ENCODE measurements at regions not wholly inside any gene's neighbourhood (a gene's known extent, or its start where the extent isn't known, plus 50 kb on each side); places are given as distances from the start of the nearest gene placed in this dataset.
A peak's percentile ranks its signal among the peaks of the same experiment; 100 is the strongest.

GRCh38 chr15:75143738-75144334 lies 57.8 kb upstream of the C15orf39 start:
- no peak for TF ChIP-seq YY1 (IDR thresholded peaks at IDR 0.05; ENCODE audit: low read depth)
- no peak for TF ChIP-seq CEBPB (IDR thresholded peaks at IDR 0.05)
- TF ChIP-seq REST (IDR thresholded peaks at IDR 0.05; ENCODE audit: low read depth) = no peak
- no peak for TF ChIP-seq FOXM1 (IDR thresholded peaks at IDR 0.05; ENCODE audit: borderline replicate concordance, low read depth)
- TF ChIP-seq EP300 (IDR thresholded peaks at IDR 0.05; ENCODE audit: borderline replicate concordance) = no peak
- TF ChIP-seq TEAD4 (IDR thresholded peaks at IDR 0.05) = no peak
- no peak for TF ChIP-seq USF1 (IDR thresholded peaks at IDR 0.05)
- TF ChIP-seq NFIC (IDR thresholded peaks at IDR 0.05) = no peak
- no peak for TF ChIP-seq TCF12 (IDR thresholded peaks at IDR 0.05; ENCODE audit: low read depth)

GRCh38 chr15:75145027-75145841 lies 56.4 kb upstream of the C15orf39 start:
- TF ChIP-seq EGR1 (IDR thresholded peaks at IDR 0.05) (no peak), RAD21 (IDR thresholded peaks at IDR 0.05; ENCODE audit: low read depth) (peak; percentile 60), FOXM1 (IDR thresholded peaks at IDR 0.05; ENCODE audit: borderline replicate concordance, low read depth) (no peak), CEBPB (IDR thresholded peaks at IDR 0.05) (no peak)

GRCh38 chr15:75148280-75148679 lies 53.4 kb upstream of the C15orf39 start:
- no peak for TF ChIP-seq ZBTB7A (IDR thresholded peaks at IDR 0.05; ENCODE audit: low read depth)
- no peak for TF ChIP-seq TCF12 (IDR thresholded peaks at IDR 0.05; ENCODE audit: low read depth)
- TF ChIP-seq EP300 (IDR thresholded peaks at IDR 0.05; ENCODE audit: borderline replicate concordance) = no peak

GRCh38 chr15:75149867-75150709 lies 51.6 kb upstream of the C15orf39 start:
- TF ChIP-seq TCF12 (IDR thresholded peaks at IDR 0.05; ENCODE audit: low read depth) (no peak), EGR1 (IDR thresholded peaks at IDR 0.05) (no peak), TEAD4 (IDR thresholded peaks at IDR 0.05) (no peak), CREB1 (IDR thresholded peaks at IDR 0.05; ENCODE audit: low read depth) (no peak), USF1 (IDR thresholded peaks at IDR 0.05) (no peak), REST (IDR thresholded peaks at IDR 0.05; ENCODE audit: low read depth) (no peak), MAX (IDR thresholded peaks at IDR 0.05) (no peak), FOXM1 (IDR thresholded peaks at IDR 0.05; ENCODE audit: borderline replicate concordance, low read depth) (no peak), EP300 (IDR thresholded peaks at IDR 0.05; ENCODE audit: borderline replicate concordance) (no peak), TAF1 (IDR thresholded peaks at IDR 0.05; ENCODE audit: low read depth) (no peak), YY1 (IDR thresholded peaks at IDR 0.05; ENCODE audit: low read depth) (no peak), RAD21 (IDR thresholded peaks at IDR 0.05; ENCODE audit: low read depth) (no peak), ZBTB7A (IDR thresholded peaks at IDR 0.05; ENCODE audit: low read depth) (no peak), CEBPB (IDR thresholded peaks at IDR 0.05) (no peak), NFIC (IDR thresholded peaks at IDR 0.05) (no peak)

- TF ChIP-seq MAX (IDR thresholded peaks at IDR 0.05) (no peak), CREB1 (IDR thresholded peaks at IDR 0.05; ENCODE audit: low read depth) (no peak), TEAD4 (IDR thresholded peaks at IDR 0.05) (no peak), YY1 (IDR thresholded peaks at IDR 0.05; ENCODE audit: low read depth) (no peak), CEBPB (IDR thresholded peaks at IDR 0.05) (no peak), NFIC (IDR thresholded peaks at IDR 0.05) (no peak), TCF12 (IDR thresholded peaks at IDR 0.05; ENCODE audit: low read depth) (no peak), TAF1 (IDR thresholded peaks at IDR 0.05; ENCODE audit: low read depth) (no peak), FOXM1 (IDR thresholded peaks at IDR 0.05; ENCODE audit: borderline replicate concordance, low read depth) (no peak), REST (IDR thresholded peaks at IDR 0.05; ENCODE audit: low read depth) (no peak), EP300 (IDR thresholded peaks at IDR 0.05; ENCODE audit: borderline replicate concordance) (no peak), USF1 (IDR thresholded peaks at IDR 0.05) (no peak)
These were observed 50.2 kb upstream of the C15orf39 start for GRCh38 chr15:75151214-75152128.
